ENCODE measurements at regions not wholly inside any gene's neighbourhood (a gene's known extent, or its start where the extent isn't known, plus 50 kb on each side); places are given as distances from the start of the nearest gene placed in this dataset.
A peak's percentile ranks its signal among the peaks of the same experiment; 100 is the strongest.

DNA sequence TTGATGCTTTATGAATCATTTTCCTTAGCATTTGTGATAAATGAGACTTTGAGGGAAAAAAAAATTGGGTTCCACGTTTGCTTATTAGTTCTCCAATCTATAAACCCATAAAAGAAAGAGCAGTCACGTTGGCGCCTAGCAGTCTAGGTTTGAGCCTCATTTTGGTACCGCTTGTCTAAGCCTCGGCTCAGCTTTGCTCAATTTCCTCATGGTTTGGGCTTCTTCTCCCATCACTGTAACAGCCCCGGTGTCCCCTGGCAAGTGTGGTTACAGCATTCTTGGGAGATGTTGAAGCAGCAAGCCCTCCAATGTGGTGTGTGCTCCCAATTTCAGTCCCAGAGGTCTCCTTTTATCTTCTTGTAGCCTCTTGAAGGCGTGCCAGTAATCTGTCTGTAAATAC, 578.4 kb downstream of the CDK5RAP2 start:
- no peak for DNase-seq (ENCODE audit: low spot score)

- no peak for DNase-seq (ENCODE audit: low spot score)
Measured at GRCh38 chr9:119998614-119999013, 581.4 kb downstream of the CDK5RAP2 start.

- no peak for DNase-seq (ENCODE audit: low spot score)
Measured at GRCh38 chr9:119991797-119992196, 588.2 kb downstream of the CDK5RAP2 start.

DNA sequence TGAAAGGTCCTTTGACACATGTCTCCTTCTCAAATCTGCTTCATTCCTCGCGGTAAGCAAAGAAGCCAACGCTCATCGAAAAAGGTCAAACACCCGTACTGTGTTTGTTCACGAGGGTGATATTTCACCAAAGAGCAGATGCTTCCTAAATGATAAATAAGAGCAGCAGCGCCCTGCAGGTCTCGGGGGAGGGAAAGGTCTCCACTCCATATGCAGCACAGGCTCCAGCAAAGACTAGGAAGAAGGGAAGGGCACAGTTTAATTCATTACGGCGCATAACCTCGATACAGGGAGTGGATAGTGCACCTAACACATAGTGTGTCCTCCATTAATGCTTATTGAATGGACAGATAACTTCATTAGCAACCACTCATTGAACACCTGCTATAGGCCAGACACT, 593.3 kb downstream of the CDK5RAP2 start:
- no peak for DNase-seq (ENCODE audit: low spot score)

DNA sequence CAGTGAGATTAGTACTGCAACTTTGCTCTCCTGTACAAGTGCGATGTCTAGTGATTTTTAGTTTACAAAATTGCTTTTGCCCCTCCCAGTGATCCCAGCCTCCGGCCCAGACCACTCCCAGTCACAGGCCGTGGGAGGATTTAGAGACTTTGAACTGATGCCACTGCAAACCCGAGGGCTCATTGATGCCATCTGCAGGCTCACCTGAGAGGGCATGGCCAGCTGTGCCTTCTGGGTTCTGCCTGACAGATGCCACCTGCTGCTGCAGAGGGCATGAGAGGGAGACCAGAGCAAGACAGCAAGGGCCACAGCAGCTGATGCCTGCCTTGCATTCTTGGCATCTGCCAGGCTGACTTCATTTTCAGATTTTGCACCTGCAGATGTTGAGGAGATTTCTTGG, 593.8 kb downstream of the CDK5RAP2 start:
- DNase-seq (ENCODE audit: low spot score): no peak

GRCh38 chr9:119974026-119974425, 604.8 kb upstream of the BRINP1 start:
- no peak for DNase-seq (ENCODE audit: low spot score)

DNA sequence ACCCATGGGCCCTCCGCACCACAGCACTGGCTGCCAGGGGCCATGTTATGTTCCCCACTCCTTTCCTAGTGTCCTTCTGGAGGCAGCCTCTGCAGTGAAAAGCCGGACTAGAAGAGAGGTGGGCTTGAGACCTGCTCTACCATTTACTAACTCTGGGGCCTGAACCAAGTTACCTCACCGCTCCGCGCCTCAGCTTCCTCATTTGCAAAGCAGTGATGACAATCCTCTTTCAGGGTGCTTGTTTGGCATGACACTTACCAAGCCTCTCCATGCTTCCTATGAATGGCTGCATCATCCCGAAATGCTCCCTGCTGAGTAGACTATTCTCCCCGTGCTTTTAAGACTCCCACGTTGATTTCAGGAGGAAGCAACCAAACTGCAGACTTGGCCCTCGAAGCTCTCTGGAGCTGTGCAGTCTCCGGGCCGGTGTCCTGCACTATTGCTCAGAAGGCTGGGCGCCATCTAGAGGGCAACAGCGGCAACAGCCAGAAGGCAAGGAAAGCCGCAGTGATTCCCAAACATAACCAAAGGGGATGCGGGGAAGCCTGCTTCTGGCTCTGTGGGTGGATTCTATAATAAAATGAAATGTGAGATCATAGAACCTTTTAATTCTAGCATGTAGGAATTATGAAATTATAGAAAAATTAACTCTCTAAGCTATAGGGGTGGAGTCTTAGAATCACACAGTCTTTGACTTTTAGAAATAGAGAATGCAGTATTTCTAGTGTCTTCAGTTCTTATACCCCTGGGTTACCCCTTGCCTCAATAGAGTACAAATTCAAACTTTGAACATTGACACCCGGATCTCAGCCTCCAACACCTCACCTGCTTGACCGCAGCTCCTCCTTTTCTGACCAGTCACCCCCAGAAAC, 599.8 kb upstream of the BRINP1 start:
- peak; percentile 69 for DNase-seq (ENCODE audit: low spot score)

GRCh38 chr9:119967867-119968535, 598.8 kb upstream of the BRINP1 start:
- DNase-seq (ENCODE audit: low spot score): no peak

DNA sequence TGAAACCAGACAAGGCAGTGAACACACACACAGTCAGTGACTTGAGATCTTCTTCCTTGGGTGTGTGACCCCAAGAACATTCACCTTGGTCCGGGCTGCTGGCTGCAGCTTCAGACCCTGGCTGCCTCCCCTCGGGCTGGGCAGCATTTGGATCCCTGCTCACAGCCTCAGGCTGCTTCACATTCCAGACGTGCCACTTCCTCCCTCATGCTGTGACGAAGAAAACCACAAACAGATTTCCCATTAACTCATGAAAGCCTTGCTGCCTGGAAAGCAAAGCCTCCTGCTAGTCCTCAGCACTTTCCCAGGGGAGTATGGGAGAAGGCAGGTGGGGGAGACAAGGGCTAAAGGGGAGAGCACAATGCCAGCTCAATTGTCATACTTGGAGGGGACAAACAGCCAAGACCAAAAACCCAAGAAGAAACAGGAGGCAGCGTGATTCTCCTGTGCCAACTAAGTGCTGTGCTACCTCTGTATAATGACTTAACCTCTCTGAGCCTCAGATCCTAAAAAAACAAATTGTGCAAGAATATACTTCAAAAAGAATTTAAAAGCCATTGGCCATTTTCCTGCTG, 594.6 kb upstream of the BRINP1 start:
- no peak for DNase-seq (ENCODE audit: low spot score)

DNA sequence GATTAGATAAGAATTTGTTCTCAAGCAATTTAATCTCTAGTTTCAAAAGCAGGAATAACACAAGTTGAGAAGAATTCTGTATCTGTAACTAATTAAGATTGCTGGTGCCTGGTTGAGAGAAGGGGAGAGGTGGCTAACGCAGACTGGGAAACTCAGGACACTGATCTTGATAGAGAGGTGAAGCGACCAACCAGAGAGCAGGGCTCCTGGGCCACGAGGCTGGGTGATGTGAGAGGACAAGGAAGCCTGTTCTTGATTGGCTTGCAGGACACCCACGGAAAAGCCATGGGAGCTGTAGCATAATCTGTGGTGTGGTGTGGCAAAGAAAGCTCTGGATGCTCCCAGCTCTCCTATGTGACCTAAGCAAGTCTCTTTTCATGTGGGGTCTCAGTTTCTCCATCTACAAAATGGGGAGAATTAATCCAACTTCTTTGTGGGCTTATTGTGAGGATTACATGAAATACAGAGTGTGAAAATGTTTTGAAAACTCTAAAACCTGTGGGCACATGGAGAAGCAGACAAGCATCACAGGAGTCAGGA, 594.1 kb upstream of the BRINP1 start:
- DNase-seq (ENCODE audit: low spot score): no peak

DNA sequence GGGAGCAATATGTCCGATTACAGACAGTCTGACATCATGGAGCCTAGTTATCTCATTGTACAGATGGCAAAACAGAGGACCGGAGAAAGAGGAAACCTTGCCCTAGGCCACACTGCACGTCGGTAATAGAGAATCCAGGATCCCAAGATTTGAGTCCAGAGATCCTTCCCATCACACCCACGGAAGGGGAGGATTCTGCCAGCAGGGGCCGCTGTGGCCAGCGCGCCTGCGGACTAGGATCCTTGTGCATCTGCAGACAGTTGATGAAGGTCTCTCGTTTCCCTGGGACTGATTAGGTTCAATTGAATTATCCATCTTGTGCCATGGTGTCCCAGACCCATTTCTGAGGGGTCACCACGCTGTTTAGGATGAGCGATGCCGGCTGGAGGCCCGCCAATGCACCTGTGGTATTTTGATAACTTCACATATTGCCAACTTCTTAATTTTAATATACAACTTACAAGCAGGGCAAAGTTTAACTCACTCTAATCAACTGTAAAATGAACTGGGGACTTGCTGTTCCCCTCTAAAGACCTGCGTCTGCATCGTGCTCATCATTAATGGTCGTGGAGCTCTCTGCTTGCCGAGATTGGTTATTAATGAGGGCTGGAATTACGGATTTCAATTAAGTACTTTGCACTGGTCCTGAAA, 592.7 kb upstream of the BRINP1 start:
- DNase-seq (ENCODE audit: low spot score): peak; percentile 62

GRCh38 chr9:119959846-119960545, 590.8 kb upstream of the BRINP1 start:
- DNase-seq (ENCODE audit: low spot score): no peak

DNA sequence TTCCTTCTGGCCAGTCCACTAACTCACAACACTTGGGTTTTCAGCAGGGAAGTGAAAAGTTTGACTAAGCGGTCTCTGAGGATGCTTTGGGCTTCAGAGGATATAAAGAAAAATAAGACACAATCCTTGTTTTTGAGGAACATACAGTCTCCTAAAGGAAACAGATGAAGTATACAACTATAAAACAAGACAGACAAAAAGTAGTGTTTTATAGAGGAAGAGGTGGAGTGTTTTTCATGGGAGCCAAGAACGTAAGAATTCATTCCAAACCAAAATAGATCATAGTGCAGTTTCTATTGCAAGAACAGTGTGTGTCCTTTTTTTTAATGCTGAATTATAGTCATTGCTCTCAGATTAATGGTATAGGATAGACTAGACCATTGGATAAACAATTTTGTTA, 586.9 kb upstream of the BRINP1 start:
- no peak for DNase-seq (ENCODE audit: low spot score)

DNA sequence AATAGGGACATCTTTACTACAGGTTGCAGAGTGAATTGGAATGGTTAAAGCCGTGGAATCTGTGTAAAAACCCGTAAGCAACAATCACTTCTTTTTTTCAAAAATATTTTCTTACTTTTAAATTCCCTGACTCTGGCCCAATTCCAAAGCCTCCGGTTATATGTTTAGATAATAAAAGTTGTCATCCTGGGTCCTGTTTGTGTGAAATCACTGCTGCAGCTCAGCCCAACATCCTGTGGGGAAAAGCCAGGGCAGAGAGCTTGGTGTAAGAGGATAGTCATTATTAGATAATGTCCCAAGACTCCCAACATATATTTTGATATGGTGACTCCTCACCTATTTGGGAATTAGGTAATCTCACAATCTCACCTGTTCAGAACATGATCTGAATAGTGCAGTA, 586.0 kb upstream of the BRINP1 start:
- DNase-seq (ENCODE audit: low spot score): no peak

DNA sequence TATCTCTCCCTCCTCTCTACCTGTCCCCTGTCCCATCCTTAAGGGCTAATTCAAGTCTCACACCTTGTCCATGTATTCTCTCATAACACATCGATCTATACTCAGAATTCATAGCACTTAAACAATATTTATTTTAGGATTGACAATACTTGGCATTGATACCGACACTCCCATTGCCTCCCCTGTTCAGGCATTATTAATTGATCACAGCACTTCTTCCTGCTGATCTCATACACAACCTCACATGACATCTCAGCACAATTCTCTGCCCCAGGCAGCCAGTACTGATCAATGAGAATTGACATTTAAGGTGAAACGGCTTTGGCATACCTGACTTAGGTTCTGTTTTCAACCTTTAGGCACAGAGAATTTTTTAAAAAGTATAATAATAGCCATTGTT, 582.4 kb upstream of the BRINP1 start:
- DNase-seq (ENCODE audit: low spot score): no peak

- no peak for DNase-seq (ENCODE audit: low spot score)
Measured at GRCh38 chr9:119951090-119951489, 581.9 kb upstream of the BRINP1 start.

- no peak for DNase-seq (ENCODE audit: low spot score)
Measured at GRCh38 chr9:119945686-119946085, 576.5 kb upstream of the BRINP1 start.

- DNase-seq (ENCODE audit: low spot score): no peak
Measured at GRCh38 chr9:119941091-119941490, 571.9 kb upstream of the BRINP1 start.

GRCh38 chr9:119938871-119939270, 569.6 kb upstream of the BRINP1 start:
- no peak for DNase-seq (ENCODE audit: low spot score)

DNA sequence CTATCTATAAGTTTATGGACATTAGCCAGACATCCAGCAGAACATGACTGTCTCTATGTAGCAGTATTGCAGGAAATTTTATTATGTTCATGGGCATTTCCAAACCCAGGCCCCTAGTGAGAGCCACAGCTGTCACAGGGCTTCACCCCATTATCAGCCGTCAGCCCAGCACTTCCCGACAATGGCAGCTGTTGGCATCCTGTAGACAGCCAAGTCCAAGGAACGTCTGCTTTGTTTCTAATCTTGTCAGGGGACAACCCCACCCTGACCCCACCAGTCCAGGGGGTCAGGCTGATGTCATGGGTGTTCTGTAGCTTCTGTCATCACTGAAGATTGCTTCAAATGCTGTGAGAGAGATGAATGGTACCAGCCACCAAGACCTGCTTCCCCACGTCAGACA, 565.3 kb upstream of the BRINP1 start:
- no peak for DNase-seq (ENCODE audit: low spot score)

- no peak for DNase-seq (ENCODE audit: low spot score)
Measured at GRCh38 chr9:119933191-119933590, 564.0 kb upstream of the BRINP1 start.

DNA sequence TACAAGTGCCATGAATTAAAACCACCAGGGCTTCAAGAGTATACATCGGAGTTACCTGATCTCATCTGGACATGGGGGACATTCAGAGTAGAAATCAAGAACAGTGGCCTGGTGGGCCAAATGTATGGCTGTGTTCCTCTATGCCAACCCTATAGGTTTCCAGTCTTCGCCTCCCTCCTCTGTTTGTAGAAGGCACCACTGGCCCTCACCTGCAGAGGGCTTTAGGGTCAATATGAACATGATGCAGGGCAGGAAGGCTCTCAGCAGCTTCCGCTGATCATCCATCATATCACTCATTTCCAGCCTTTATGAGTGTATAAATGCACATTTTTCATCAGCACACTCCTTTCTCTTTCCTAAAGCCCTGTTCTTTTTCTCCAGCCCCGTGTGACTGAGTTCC, 555.5 kb upstream of the BRINP1 start:
- DNase-seq (ENCODE audit: low spot score): peak; percentile 7
